Naive thymus-derived CD4-positive, alpha-beta T cell (primary cell): ENCODE measurements at regions not wholly inside any gene's neighbourhood (a gene's known extent, or its start where the extent isn't known, plus 50 kb on each side); places are given as distances from the start of the nearest gene placed in this dataset.
"Not testable (repeated sequence)": the region's sequence is repeated elsewhere in the genome, so short reads cannot be mapped to it uniquely, and the experiment has no call there.

ENCODE experiments used
- ATAC-seq: fragments of 150-1000 bp; cut with Tn5 transposase; 2 replicates; pipeline ENCODE4 v1.10.0; 2021; ENCODE audit warnings: mild to moderate bottlenecking, moderate library complexity
- CTCF ChIA-PET: fragments of 350-600 bp; sonication (Branson Sonifier 250); formaldehyde crosslinking; loops from one replicate; lab custom pipeline; 2021; ENCODE audit warnings: antibody characterized with exemption; lab: Charles Lee
- POLR2A ChIA-PET: fragments of 350-600 bp; sonication (Branson Sonifier 250); formaldehyde crosslinking; loops from one replicate; lab custom pipeline; 2021; ENCODE audit warnings: antibody characterized with exemption, inconsistent platforms; lab: Charles Lee
- DNase-seq, 9 donors: peaks; one replicate each; pipeline versions ENCODE4 v3.0.0 to v3.0.0-alpha.2; 2020 to 2022; ENCODE audit warnings: mixed read lengths in 1 of 9
- H3K27ac ChIP-seq: one replicate; pipeline ENCODE4 v1.7.0; 2013; ENCODE audit warnings: mild to moderate bottlenecking, low read depth, low read length, moderate library complexity
- H3K27me3 ChIP-seq, 2 donors: one replicate each; pipeline ENCODE4 v1.7.0; 2013; ENCODE audit warnings: low read length in 2 of 2, mild to moderate bottlenecking in 2 of 2, moderate library complexity in 2 of 2; ENCODE audit not compliant: control insufficient read depth in 2 of 2, insufficient read depth in 2 of 2
- H3K36me3 ChIP-seq, 3 experiments: 1 replicate in 2 of 3; 2 replicates in 1 of 3; pipeline ENCODE4 v1.7.0; 2013; ENCODE audit warnings: low read length in 3 of 3, mild to moderate bottlenecking in 3 of 3, moderate library complexity in 1 of 3; ENCODE audit not compliant: insufficient read depth in 3 of 3, control insufficient read depth in 2 of 3
- H3K4me1 ChIP-seq, 2 donors: one replicate each; pipeline ENCODE4 v1.7.0; 2013; ENCODE audit warnings: low read length in 2 of 2, mild to moderate bottlenecking in 2 of 2, moderate library complexity in 1 of 2; ENCODE audit not compliant: control insufficient read depth in 2 of 2, insufficient read depth in 2 of 2
- H3K4me3 ChIP-seq: 2 replicates; pipeline ENCODE4 v1.7.0; 2013; ENCODE audit warnings: mild to moderate bottlenecking, low read length
- H3K9me3 ChIP-seq, 3 experiments: 1 replicate in 2 of 3; 2 replicates in 1 of 3; pipeline ENCODE4 v1.7.0; 2013; ENCODE audit warnings: low read length in 3 of 3; ENCODE audit not compliant: control insufficient read depth in 2 of 3
- H3K27ac Mint-ChIP-seq, 9 donors: one replicate each; pipeline ENCODE4 v1.8.0; 2020 to 2022; ENCODE audit warnings: mixed read lengths in 9 of 9, mild to moderate bottlenecking in 8 of 9, moderate library complexity in 5 of 9, inconsistent platforms in 2 of 9
- H3K27me3 Mint-ChIP-seq, 5 donors: one replicate each; pipeline ENCODE4 v1.8.0; 2021 to 2022; ENCODE audit warnings: mixed read lengths in 5 of 5, mild to moderate bottlenecking in 1 of 5
- H3K36me3 Mint-ChIP-seq, 5 donors: one replicate each; pipeline ENCODE4 v1.8.0; 2020 to 2022; ENCODE audit warnings: mixed read lengths in 5 of 5, mild to moderate bottlenecking in 3 of 5, inconsistent platforms in 1 of 5
- H3K4me1 Mint-ChIP-seq, 7 donors: one replicate each; pipeline ENCODE4 v1.8.0; 2020 to 2022; ENCODE audit warnings: mixed read lengths in 7 of 7, mild to moderate bottlenecking in 3 of 7, inconsistent platforms in 1 of 7
- H3K4me3 Mint-ChIP-seq, 10 donors: one replicate each; pipeline ENCODE4 v1.8.0; 2020 to 2022; ENCODE audit warnings: mild to moderate bottlenecking in 10 of 10, mixed read lengths in 10 of 10, moderate library complexity in 6 of 10, inconsistent platforms in 2 of 10
- H3K9me3 Mint-ChIP-seq, 11 donors: one replicate each; pipeline ENCODE4 v1.8.0; 2020 to 2022; ENCODE audit warnings: mixed read lengths in 11 of 11, mild to moderate bottlenecking in 4 of 11, inconsistent platforms in 1 of 11, moderate library complexity in 1 of 11
- intact Hi-C, 2 donors: fragments of 100-400 bp; cut with micrococcal nuclease; formaldehyde crosslinking; loops; one replicate each; pipeline ENCODE4 v1.15.1; 2023

DNA sequence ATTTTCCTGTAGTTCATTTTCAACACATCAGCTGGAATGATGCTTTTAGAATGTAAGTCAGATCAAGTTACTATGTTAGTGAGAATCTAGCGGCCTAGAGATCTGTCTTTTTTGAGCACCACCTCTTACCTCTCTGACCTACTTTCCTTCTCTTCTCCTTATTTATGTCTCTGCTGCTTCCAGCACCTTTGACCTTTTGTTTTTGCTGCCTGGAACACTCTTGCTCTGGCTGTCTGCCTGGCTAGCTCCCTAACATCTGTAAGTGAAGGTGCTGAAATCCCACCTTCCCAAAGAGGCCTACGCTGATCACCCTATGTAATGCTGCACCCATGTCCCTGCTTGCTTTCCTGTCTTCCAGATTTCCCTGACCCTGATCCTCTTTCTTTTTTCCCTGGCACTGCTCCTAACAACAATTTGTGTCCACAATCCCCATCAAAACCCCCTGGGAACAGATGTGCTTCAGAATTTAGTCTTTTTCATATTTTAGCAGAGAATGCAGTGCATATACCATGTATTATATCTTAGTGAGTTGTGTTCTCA is 87.8 kb downstream of the RFPL4B start:
- no peak overlapping the region for H3K4me3 ChIP-seq
- H3K4me3 Mint-ChIP-seq, result no peak overlapping the region
- ChIA-PET CTCF (no interaction called here), POLR2A (no interaction called here)
- H3K4me1 Mint-ChIP-seq, result no peaks in the 10 kb centered on the region
- no peaks in the 10 kb centered on the region for H3K4me1 ChIP-seq
- no peak for ATAC-seq
- no peaks in the 10 kb centered on the region for H3K36me3 ChIP-seq
- H3K27ac ChIP-seq, result no peak overlapping the region
- no peaks in the 10 kb centered on the region for H3K9me3 ChIP-seq
- H3K9me3 Mint-ChIP-seq, result no peaks in the 10 kb centered on the region
- no peaks in the 10 kb centered on the region for H3K27me3 Mint-ChIP-seq
- no peak for DNase-seq
- H3K36me3 Mint-ChIP-seq, result no peaks in the 10 kb centered on the region
- H3K27me3 ChIP-seq, result no peaks in the 10 kb centered on the region
- no peak overlapping the region for H3K27ac Mint-ChIP-seq
- intact Hi-C loops, result no loop called here

DNA sequence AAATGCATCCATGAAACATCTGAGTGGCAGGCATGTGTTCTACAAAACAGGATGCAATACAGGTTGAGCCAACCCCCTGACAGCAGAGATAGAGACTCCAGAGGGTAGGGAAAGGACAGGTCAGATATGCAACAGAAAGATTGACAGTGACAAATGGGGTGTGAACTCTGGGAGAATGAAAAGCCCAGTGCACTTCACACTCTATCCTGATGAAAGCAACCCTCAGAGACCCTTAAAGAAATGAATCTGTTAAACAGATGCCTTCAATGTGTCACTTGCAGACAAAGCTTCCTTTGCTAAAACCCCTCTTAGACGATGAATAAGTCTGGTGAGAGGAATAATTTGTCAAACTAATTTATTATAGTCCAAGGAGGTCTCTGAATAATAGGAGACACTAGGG is 89.9 kb downstream of the RFPL4B start:
- Mint-ChIP-seq H3K4me3 (no peak overlapping the region), H3K4me1 (no peaks in the 10 kb centered on the region), H3K27ac (no peak overlapping the region), H3K36me3 (no peaks in the 10 kb centered on the region), H3K9me3 (no peaks in the 10 kb centered on the region), H3K27me3 (no peaks in the 10 kb centered on the region)
- ATAC-seq, result no peak
- ChIA-PET POLR2A (no interaction called here), CTCF (no interaction called here)
- DNase-seq, result no peak
- Histone ChIP-seq H3K27ac (no peak overlapping the region), H3K4me1 (no peaks in the 10 kb centered on the region), H3K27me3 (no peaks in the 10 kb centered on the region), H3K9me3 (no peaks in the 10 kb centered on the region), H3K36me3 (no peaks in the 10 kb centered on the region), H3K4me3 (no peak overlapping the region)
- intact Hi-C loops, result no loop called here

- ATAC-seq (no peak), DNase-seq (no peak)
- Histone ChIP-seq H3K27me3 (no peaks in the 10 kb centered on the region), H3K27ac (no peak overlapping the region), H3K36me3 (no peaks in the 10 kb centered on the region), H3K4me3 (no peak overlapping the region), H3K9me3 (no peaks in the 10 kb centered on the region), H3K4me1 (no peaks in the 10 kb centered on the region)
- no peak overlapping the region for H3K27ac Mint-ChIP-seq
- no peaks in the 10 kb centered on the region for H3K4me1 Mint-ChIP-seq
- intact Hi-C loops, result no loop called here
- no peaks in the 10 kb centered on the region for H3K36me3 Mint-ChIP-seq
- H3K9me3 Mint-ChIP-seq, result no peaks in the 10 kb centered on the region
- ChIA-PET POLR2A (no interaction called here), CTCF (no interaction called here)
- H3K27me3 Mint-ChIP-seq, result peaks cover 0 to 5% (median 0%) of the 10 kb centered on the region in 5 donors
- H3K4me3 Mint-ChIP-seq, result no peak overlapping the region
Observed at GRCh38 chr6:112439010-112439409, 91.9 kb downstream of the RFPL4B start.

- Mint-ChIP-seq H3K36me3 (no peaks in the 10 kb centered on the region), H3K9me3 (peaks cover 0 to 1% (median 0%) of the 10 kb centered on the region in 11 donors)
- CTCF ChIA-PET, result no interaction called here
Observed at GRCh38 chr6:112439432-112439831, 92.3 kb downstream of the RFPL4B start.

DNA sequence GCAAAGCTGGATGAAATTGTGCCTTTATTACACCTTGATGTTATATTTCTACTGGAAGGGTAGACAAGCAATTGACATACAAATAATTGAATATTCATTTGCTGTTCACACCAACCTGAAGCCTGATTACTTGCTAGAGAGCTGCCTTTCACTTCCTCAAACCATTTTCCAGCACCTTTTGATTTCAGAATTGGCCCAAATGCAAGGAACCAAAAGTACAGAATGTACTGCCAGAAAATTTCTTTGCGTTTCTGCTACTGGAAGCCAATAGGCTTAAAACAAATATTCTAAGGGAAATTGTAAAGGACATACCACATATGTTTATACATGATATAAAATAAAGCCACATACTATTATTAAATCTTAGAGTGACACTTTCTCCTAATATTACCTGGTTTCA is 94.5 kb downstream of the RFPL4B start:
- no peak overlapping the region for H3K27ac Mint-ChIP-seq
- no peaks in the 10 kb centered on the region for H3K27me3 ChIP-seq
- H3K4me3 ChIP-seq, result no peak overlapping the region
- no peaks in the 10 kb centered on the region for H3K4me1 Mint-ChIP-seq
- no peaks in the 10 kb centered on the region for H3K9me3 ChIP-seq
- H3K4me1 ChIP-seq, result no peaks in the 10 kb centered on the region
- H3K4me3 Mint-ChIP-seq, result no peak overlapping the region
- no peaks in the 10 kb centered on the region for H3K36me3 Mint-ChIP-seq
- H3K27ac ChIP-seq, result no peak overlapping the region
- no peaks in the 10 kb centered on the region for H3K36me3 ChIP-seq
- intact Hi-C loops, result loop anchor here in 1 of 2 donors (2.0 kb wide), 1 partner anchor 17 kb away; no protein-coding TSS in a partner anchor
- H3K27me3 Mint-ChIP-seq, result peaks cover 0 to 5% (median 0%) of the 10 kb centered on the region in 5 donors
- H3K9me3 Mint-ChIP-seq, result peaks cover 0 to 1% (median 0%) of the 10 kb centered on the region in 11 donors
- ChIA-PET CTCF (no interaction called here), POLR2A (no interaction called here)
- ATAC-seq (no peak), DNase-seq (no peak)

More at GRCh38 chr6:112439432-112439831, 92.3 kb downstream of the RFPL4B start:
- no peaks in the 10 kb centered on the region for H3K36me3 ChIP-seq
- no peak overlapping the region for H3K4me3 ChIP-seq
- POLR2A ChIA-PET, result no interaction called here
- no peaks in the 10 kb centered on the region for H3K4me1 ChIP-seq
- DNase-seq, result no peak
- no peak overlapping the region for H3K27ac Mint-ChIP-seq
- H3K4me1 Mint-ChIP-seq, result no peaks in the 10 kb centered on the region
- intact Hi-C loops, result no loop called here
- H3K9me3 ChIP-seq, result no peaks in the 10 kb centered on the region
- no peaks in the 10 kb centered on the region for H3K27me3 ChIP-seq
- H3K27ac ChIP-seq, result no peak overlapping the region
- peaks cover 0 to 5% (median 0%) of the 10 kb centered on the region in 5 donors for H3K27me3 Mint-ChIP-seq
- ATAC-seq, result no peak
- no peak overlapping the region for H3K4me3 Mint-ChIP-seq

GRCh38 chr6:112443179-112444065 is 96.3 kb downstream of the RFPL4B start:
- DNase-seq (no peak), ATAC-seq (no peak)
- H3K36me3 ChIP-seq, result no peaks in the 10 kb centered on the region
- no peak overlapping the region for H3K4me3 ChIP-seq
- Mint-ChIP-seq H3K27me3 (peaks cover 0 to 5% (median 0%) of the 10 kb centered on the region in 5 donors), H3K27ac (no peak overlapping the region), H3K4me3 (no peak overlapping the region), H3K36me3 (no peaks in the 10 kb centered on the region), H3K4me1 (no peaks in the 10 kb centered on the region), H3K9me3 (peaks cover 0 to 1% (median 0%) of the 10 kb centered on the region in 11 donors)
- H3K27ac ChIP-seq, result no peak overlapping the region
- H3K27me3 ChIP-seq, result no peaks in the 10 kb centered on the region
- H3K9me3 ChIP-seq, result no peaks in the 10 kb centered on the region
- CTCF ChIA-PET, result no interaction called here
- no peaks in the 10 kb centered on the region for H3K4me1 ChIP-seq
- POLR2A ChIA-PET, result no interaction called here
- intact Hi-C loops, result loop anchor here in 1 of 2 donors (2.0 kb wide), 1 partner anchor 15 kb away; no protein-coding TSS in a partner anchor

DNA sequence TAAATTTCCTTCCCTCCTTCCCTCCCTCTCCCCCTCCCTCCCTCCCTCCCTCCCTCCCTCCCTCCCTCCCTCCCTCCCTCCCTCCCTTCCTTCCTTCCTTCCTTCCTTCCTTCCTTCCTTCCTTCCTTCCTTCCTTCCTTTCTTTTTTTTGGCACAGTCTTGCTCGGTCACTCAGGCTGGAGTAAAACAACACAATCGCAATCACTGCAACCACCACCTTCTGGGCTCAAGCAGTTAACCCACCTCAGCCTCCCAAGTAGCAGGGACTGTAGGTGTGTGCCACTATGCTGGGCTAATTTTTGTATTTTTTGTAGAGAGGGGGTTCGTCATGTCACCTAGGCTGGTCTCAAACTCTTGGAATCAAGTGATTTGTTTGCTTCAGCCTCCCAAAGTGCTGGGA is 101.7 kb downstream of the RFPL4B start:
- H3K36me3 Mint-ChIP-seq, DNase-seq, H3K4me1 Mint-ChIP-seq, intact Hi-C loops, H3K4me3 ChIP-seq, ATAC-seq, H3K9me3 ChIP-seq, CTCF ChIA-PET, H3K27ac Mint-ChIP-seq, H3K4me3 Mint-ChIP-seq, H3K4me1 ChIP-seq, POLR2A ChIA-PET, H3K27me3 ChIP-seq, H3K27ac ChIP-seq, H3K27me3 Mint-ChIP-seq, H3K36me3 ChIP-seq: not testable (repeated sequence)
- H3K9me3 Mint-ChIP-seq, result peaks cover 0 to 16% (median 5%) of the 10 kb centered on the region in 11 donors
